Naive thymus-derived CD4-positive, alpha-beta T cell (primary cell): ENCODE measurements at regions not wholly inside any gene's neighbourhood (a gene's known extent, or its start where the extent isn't known, plus 50 kb on each side); places are given as distances from the start of the nearest gene placed in this dataset.

ENCODE experiments used
- ATAC-seq: fragments of 150-1000 bp; cut with Tn5 transposase; 2 replicates; pipeline ENCODE4 v1.10.0; 2021; ENCODE audit warnings: mild to moderate bottlenecking, moderate library complexity
- CTCF ChIA-PET: fragments of 350-600 bp; sonication (Branson Sonifier 250); formaldehyde crosslinking; loops from one replicate; lab custom pipeline; 2021; ENCODE audit warnings: antibody characterized with exemption; lab: Charles Lee
- POLR2A ChIA-PET: fragments of 350-600 bp; sonication (Branson Sonifier 250); formaldehyde crosslinking; loops from one replicate; lab custom pipeline; 2021; ENCODE audit warnings: antibody characterized with exemption, inconsistent platforms; lab: Charles Lee
- DNase-seq, 9 donors: peaks; one replicate each; pipeline versions ENCODE4 v3.0.0 to v3.0.0-alpha.2; 2020 to 2022; ENCODE audit warnings: mixed read lengths in 1 of 9
- H3K27ac ChIP-seq: one replicate; pipeline ENCODE4 v1.7.0; 2013; ENCODE audit warnings: mild to moderate bottlenecking, low read depth, low read length, moderate library complexity
- H3K27me3 ChIP-seq, 2 donors: one replicate each; pipeline ENCODE4 v1.7.0; 2013; ENCODE audit warnings: low read length in 2 of 2, mild to moderate bottlenecking in 2 of 2, moderate library complexity in 2 of 2; ENCODE audit not compliant: control insufficient read depth in 2 of 2, insufficient read depth in 2 of 2
- H3K36me3 ChIP-seq, 3 experiments: 1 replicate in 2 of 3; 2 replicates in 1 of 3; pipeline ENCODE4 v1.7.0; 2013; ENCODE audit warnings: low read length in 3 of 3, mild to moderate bottlenecking in 3 of 3, moderate library complexity in 1 of 3; ENCODE audit not compliant: insufficient read depth in 3 of 3, control insufficient read depth in 2 of 3
- H3K4me1 ChIP-seq, 2 donors: one replicate each; pipeline ENCODE4 v1.7.0; 2013; ENCODE audit warnings: low read length in 2 of 2, mild to moderate bottlenecking in 2 of 2, moderate library complexity in 1 of 2; ENCODE audit not compliant: control insufficient read depth in 2 of 2, insufficient read depth in 2 of 2
- H3K4me3 ChIP-seq: 2 replicates; pipeline ENCODE4 v1.7.0; 2013; ENCODE audit warnings: mild to moderate bottlenecking, low read length
- H3K9me3 ChIP-seq, 3 experiments: 1 replicate in 2 of 3; 2 replicates in 1 of 3; pipeline ENCODE4 v1.7.0; 2013; ENCODE audit warnings: low read length in 3 of 3; ENCODE audit not compliant: control insufficient read depth in 2 of 3
- H3K27ac Mint-ChIP-seq, 9 donors: one replicate each; pipeline ENCODE4 v1.8.0; 2020 to 2022; ENCODE audit warnings: mixed read lengths in 9 of 9, mild to moderate bottlenecking in 8 of 9, moderate library complexity in 5 of 9, inconsistent platforms in 2 of 9
- H3K27me3 Mint-ChIP-seq, 5 donors: one replicate each; pipeline ENCODE4 v1.8.0; 2021 to 2022; ENCODE audit warnings: mixed read lengths in 5 of 5, mild to moderate bottlenecking in 1 of 5
- H3K36me3 Mint-ChIP-seq, 5 donors: one replicate each; pipeline ENCODE4 v1.8.0; 2020 to 2022; ENCODE audit warnings: mixed read lengths in 5 of 5, mild to moderate bottlenecking in 3 of 5, inconsistent platforms in 1 of 5
- H3K4me1 Mint-ChIP-seq, 7 donors: one replicate each; pipeline ENCODE4 v1.8.0; 2020 to 2022; ENCODE audit warnings: mixed read lengths in 7 of 7, mild to moderate bottlenecking in 3 of 7, inconsistent platforms in 1 of 7
- H3K4me3 Mint-ChIP-seq, 10 donors: one replicate each; pipeline ENCODE4 v1.8.0; 2020 to 2022; ENCODE audit warnings: mild to moderate bottlenecking in 10 of 10, mixed read lengths in 10 of 10, moderate library complexity in 6 of 10, inconsistent platforms in 2 of 10
- H3K9me3 Mint-ChIP-seq, 11 donors: one replicate each; pipeline ENCODE4 v1.8.0; 2020 to 2022; ENCODE audit warnings: mixed read lengths in 11 of 11, mild to moderate bottlenecking in 4 of 11, inconsistent platforms in 1 of 11, moderate library complexity in 1 of 11
- intact Hi-C, 2 donors: fragments of 100-400 bp; cut with micrococcal nuclease; formaldehyde crosslinking; loops; one replicate each; pipeline ENCODE4 v1.15.1; 2023

- DNase-seq (no peak), ATAC-seq (no peak)
- H3K4me3 ChIP-seq = no peak overlapping the region
- Mint-ChIP-seq H3K36me3 (no peaks in the 10 kb centered on the region), H3K4me3 (no peak overlapping the region), H3K27ac (no peak overlapping the region), H3K27me3 (peaks cover 0 to 5% (median 0%) of the 10 kb centered on the region in 5 donors), H3K4me1 (no peaks in the 10 kb centered on the region), H3K9me3 (peaks cover 0 to 10% (median 2%) of the 10 kb centered on the region in 11 donors)
- POLR2A ChIA-PET = no interaction called here
- intact Hi-C loops = no loop called here
- CTCF ChIA-PET = no interaction called here
- H3K4me1 ChIP-seq = no peaks in the 10 kb centered on the region
- no peaks in the 10 kb centered on the region for H3K9me3 ChIP-seq
- no peaks in the 10 kb centered on the region for H3K36me3 ChIP-seq
- H3K27ac ChIP-seq = no peak overlapping the region
- H3K27me3 ChIP-seq = no peaks in the 10 kb centered on the region
These were observed 1137.4 kb downstream of the TBC1D22A start for GRCh38 chr22:47899894-47900293.

- no peaks in the 10 kb centered on the region for H3K36me3 Mint-ChIP-seq
These were observed 1136.5 kb downstream of the TBC1D22A start for GRCh38 chr22:47898946-47899345.

GRCh38 chr22:47891609-47892008, 1129.2 kb downstream of the TBC1D22A start:
- ChIA-PET POLR2A (no interaction called here), CTCF (no interaction called here)
- Mint-ChIP-seq H3K36me3 (no peaks in the 10 kb centered on the region), H3K4me1 (no peaks in the 10 kb centered on the region), H3K27me3 (peaks cover 0 to 18% (median 15%) of the 10 kb centered on the region in 5 donors), H3K4me3 (no peak overlapping the region), H3K27ac (no peak overlapping the region), H3K9me3 (peaks cover 0 to 39% (median 14%) of the 10 kb centered on the region in 11 donors)
- Histone ChIP-seq H3K4me3 (no peak overlapping the region), H3K36me3 (no peaks in the 10 kb centered on the region), H3K9me3 (no peaks in the 10 kb centered on the region), H3K4me1 (no peaks in the 10 kb centered on the region), H3K27ac (no peak overlapping the region), H3K27me3 (no peaks in the 10 kb centered on the region)
- intact Hi-C loops = no loop called here
- no peak for DNase-seq
- ATAC-seq = no peak

More at GRCh38 chr22:47898946-47899345, 1136.5 kb downstream of the TBC1D22A start:
- Mint-ChIP-seq H3K27ac (no peak overlapping the region), H3K4me3 (no peak overlapping the region), H3K9me3 (peaks cover 0 to 19% (median 4%) of the 10 kb centered on the region in 11 donors), H3K27me3 (peaks cover 0 to 7% (median 0%) of the 10 kb centered on the region in 5 donors), H3K4me1 (no peaks in the 10 kb centered on the region)
- H3K27me3 ChIP-seq = no peaks in the 10 kb centered on the region
- H3K27ac ChIP-seq = no peak overlapping the region
- no peak for DNase-seq
- H3K4me1 ChIP-seq = no peaks in the 10 kb centered on the region
- intact Hi-C loops = no loop called here
- ChIA-PET CTCF (no interaction called here), POLR2A (no interaction called here)
- H3K9me3 ChIP-seq = no peaks in the 10 kb centered on the region
- no peaks in the 10 kb centered on the region for H3K36me3 ChIP-seq
- no peak overlapping the region for H3K4me3 ChIP-seq
- no peak for ATAC-seq

- ChIA-PET CTCF (no interaction called here), POLR2A (no interaction called here)
- Histone ChIP-seq H3K36me3 (no peaks in the 10 kb centered on the region), H3K9me3 (no peaks in the 10 kb centered on the region), H3K4me3 (no peak overlapping the region), H3K27ac (no peak overlapping the region), H3K4me1 (no peaks in the 10 kb centered on the region), H3K27me3 (no peaks in the 10 kb centered on the region)
- DNase-seq = no peak
- H3K27ac Mint-ChIP-seq = no peak overlapping the region
- H3K4me1 Mint-ChIP-seq = no peaks in the 10 kb centered on the region
- peaks cover 0 to 19% (median 0%) of the 10 kb centered on the region in 11 donors for H3K9me3 Mint-ChIP-seq
- ATAC-seq = no peak
- intact Hi-C loops = no loop called here
- no peaks in the 10 kb centered on the region for H3K36me3 Mint-ChIP-seq
- H3K4me3 Mint-ChIP-seq = no peak overlapping the region
- H3K27me3 Mint-ChIP-seq = peaks cover 0 to 23% (median 20%) of the 10 kb centered on the region in 5 donors
These were observed 1126.4 kb downstream of the TBC1D22A start for GRCh38 chr22:47888817-47889216.

- Mint-ChIP-seq H3K27me3 (peaks cover 0 to 25% (median 5%) of the 10 kb centered on the region in 5 donors), H3K36me3 (no peaks in the 10 kb centered on the region), H3K9me3 (no peaks in the 10 kb centered on the region), H3K4me1 (no peaks in the 10 kb centered on the region), H3K27ac (no peak overlapping the region), H3K4me3 (no peak overlapping the region)
- CTCF ChIA-PET = no interaction called here
- POLR2A ChIA-PET = no interaction called here
- ATAC-seq (no peak), DNase-seq (no peak)
- no peaks in the 10 kb centered on the region for H3K4me1 ChIP-seq
- H3K4me3 ChIP-seq = no peak overlapping the region
- intact Hi-C loops = no loop called here
- no peak overlapping the region for H3K27ac ChIP-seq
- H3K36me3 ChIP-seq = no peaks in the 10 kb centered on the region
- no peaks in the 10 kb centered on the region for H3K27me3 ChIP-seq
- H3K9me3 ChIP-seq = no peaks in the 10 kb centered on the region
These were observed 1122.3 kb downstream of the TBC1D22A start for GRCh38 chr22:47884775-47885174.

- Histone ChIP-seq H3K27me3 (no peaks in the 10 kb centered on the region), H3K4me1 (no peaks in the 10 kb centered on the region), H3K4me3 (no peak overlapping the region), H3K36me3 (no peaks in the 10 kb centered on the region), H3K27ac (no peak overlapping the region), H3K9me3 (no peaks in the 10 kb centered on the region)
- Mint-ChIP-seq H3K36me3 (no peaks in the 10 kb centered on the region), H3K9me3 (no peaks in the 10 kb centered on the region), H3K4me1 (no peaks in the 10 kb centered on the region), H3K27me3 (peaks cover 0 to 28% (median 8%) of the 10 kb centered on the region in 5 donors), H3K4me3 (no peak overlapping the region), H3K27ac (no peak overlapping the region)
- no peak for DNase-seq
- no peak for ATAC-seq
- ChIA-PET CTCF (no interaction called here), POLR2A (no interaction called here)
- intact Hi-C loops = no loop called here
These were observed 1121.8 kb downstream of the TBC1D22A start for GRCh38 chr22:47884200-47884599.

GRCh38 chr22:47883757-47884156, 1121.3 kb downstream of the TBC1D22A start:
- ATAC-seq (no peak), DNase-seq (no peak)
- Mint-ChIP-seq H3K4me3 (no peak overlapping the region), H3K9me3 (no peaks in the 10 kb centered on the region), H3K27me3 (peaks cover 0 to 28% (median 8%) of the 10 kb centered on the region in 5 donors), H3K4me1 (no peaks in the 10 kb centered on the region), H3K36me3 (no peaks in the 10 kb centered on the region), H3K27ac (no peak overlapping the region)
- H3K4me3 ChIP-seq = no peak overlapping the region
- ChIA-PET POLR2A (no interaction called here), CTCF (no interaction called here)
- H3K4me1 ChIP-seq = no peaks in the 10 kb centered on the region
- no peak overlapping the region for H3K27ac ChIP-seq
- H3K36me3 ChIP-seq = no peaks in the 10 kb centered on the region
- no peaks in the 10 kb centered on the region for H3K27me3 ChIP-seq
- intact Hi-C loops = no loop called here
- H3K9me3 ChIP-seq = no peaks in the 10 kb centered on the region
